Prostate gland (tissue), 2 donors: ENCODE measurements at regions not wholly inside any gene's neighbourhood (a gene's known extent, or its start where the extent isn't known, plus 50 kb on each side); places are given as distances from the start of the nearest gene placed in this dataset.

Experiments used
- POLR2AphosphoS5 ChIP-seq: sonication (generic); formaldehyde crosslinking; IDR thresholded peaks from one replicate; pipeline ENCODE4 v1.6.1; 2017; ENCODE audit warnings: antibody characterized with exemption
- TF ChIP-seq, protein P1 (sequence below), 4 experiments: fragments of 200-600 bp in 2 of 4; fragments of 450-650 bp in 2 of 4; sonication (generic) in 2 of 4; IDR thresholded peaks; 1 replicate in 3 of 4; 2 replicates in 1 of 4; pipeline ENCODE4 v1.5.1; 2016 to 2019; ENCODE audit warnings: antibody characterized with exemption in 4 of 4, mild to moderate bottlenecking in 2 of 4, moderate library complexity in 2 of 4

DNA sequence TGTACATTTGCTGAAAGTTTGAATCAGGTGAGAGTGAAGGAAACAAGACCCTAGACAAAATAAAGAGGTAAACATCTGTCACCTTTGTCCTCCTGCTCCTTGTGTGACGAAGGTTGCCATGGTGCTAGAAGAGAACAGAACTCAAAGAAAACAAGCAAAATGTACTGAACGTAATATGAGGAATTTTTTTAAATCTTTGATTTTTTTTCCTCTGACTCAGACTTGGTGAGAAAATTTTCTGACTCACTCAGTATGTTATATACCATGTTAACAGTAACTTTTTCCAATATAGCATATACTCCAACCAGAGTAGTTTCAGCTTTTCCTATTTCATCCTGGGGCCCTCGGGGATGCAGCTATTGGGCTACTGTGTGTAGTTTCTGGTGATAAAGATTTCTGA, 2114.6 kb upstream of the PIK3C3 start:
- TF ChIP-seq, protein P1, sequence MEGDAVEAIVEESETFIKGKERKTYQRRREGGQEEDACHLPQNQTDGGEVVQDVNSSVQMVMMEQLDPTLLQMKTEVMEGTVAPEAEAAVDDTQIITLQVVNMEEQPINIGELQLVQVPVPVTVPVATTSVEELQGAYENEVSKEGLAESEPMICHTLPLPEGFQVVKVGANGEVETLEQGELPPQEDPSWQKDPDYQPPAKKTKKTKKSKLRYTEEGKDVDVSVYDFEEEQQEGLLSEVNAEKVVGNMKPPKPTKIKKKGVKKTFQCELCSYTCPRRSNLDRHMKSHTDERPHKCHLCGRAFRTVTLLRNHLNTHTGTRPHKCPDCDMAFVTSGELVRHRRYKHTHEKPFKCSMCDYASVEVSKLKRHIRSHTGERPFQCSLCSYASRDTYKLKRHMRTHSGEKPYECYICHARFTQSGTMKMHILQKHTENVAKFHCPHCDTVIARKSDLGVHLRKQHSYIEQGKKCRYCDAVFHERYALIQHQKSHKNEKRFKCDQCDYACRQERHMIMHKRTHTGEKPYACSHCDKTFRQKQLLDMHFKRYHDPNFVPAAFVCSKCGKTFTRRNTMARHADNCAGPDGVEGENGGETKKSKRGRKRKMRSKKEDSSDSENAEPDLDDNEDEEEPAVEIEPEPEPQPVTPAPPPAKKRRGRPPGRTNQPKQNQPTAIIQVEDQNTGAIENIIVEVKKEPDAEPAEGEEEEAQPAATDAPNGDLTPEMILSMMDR (IDR thresholded peaks at IDR 0.05) = no peak
- TF ChIP-seq POLR2AphosphoS5 = no peak
